NCI-H2107 treated with DMSO at 0.1 percent for 48 hours (cell line): ENCODE measurements at regions not wholly inside any gene's neighbourhood (a gene's known extent, or its start where the extent isn't known, plus 50 kb on each side); places are given as distances from the start of the nearest gene placed in this dataset.
"Not testable (repeated sequence)": the region's sequence is repeated elsewhere in the genome, so short reads cannot be mapped to it uniquely, and the experiment has no call there.

Source experiments
- DNase-seq: peaks from one replicate; lab custom pipeline; 2025; ENCODE audit not compliant: unreplicated experiment; lab: John Stamatoyannopoulos, UW

DNA sequence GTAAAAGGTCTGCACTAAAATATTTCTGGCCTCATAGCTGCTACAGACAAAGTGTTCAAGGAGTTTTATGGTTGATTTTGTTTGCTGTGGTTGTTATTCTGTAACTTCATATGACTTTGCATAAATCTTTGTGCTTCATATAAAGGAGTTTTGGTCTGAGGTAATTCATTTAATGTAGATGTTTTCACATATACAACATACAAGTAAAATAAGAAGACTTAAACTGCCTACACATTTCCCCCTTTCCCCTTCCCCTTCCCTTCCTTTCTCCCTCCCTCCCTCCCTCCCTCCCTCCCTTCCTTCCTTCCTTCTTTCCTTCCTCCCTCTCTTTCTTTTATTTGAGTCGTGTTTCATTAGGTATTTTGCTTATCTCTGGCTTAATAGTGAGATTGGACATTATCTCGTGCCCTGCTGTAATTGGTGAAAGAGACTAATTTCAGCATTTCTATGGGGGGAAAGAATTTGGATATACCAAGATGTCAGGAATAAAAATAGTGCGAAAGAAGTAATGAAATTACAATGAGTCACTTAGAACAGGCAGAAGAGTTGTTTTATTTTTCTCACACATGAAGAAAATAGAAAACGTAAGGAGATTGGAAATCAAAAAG lies 144.9 kb upstream of the MAD2L1 start:
- no peak for DNase-seq

DNA sequence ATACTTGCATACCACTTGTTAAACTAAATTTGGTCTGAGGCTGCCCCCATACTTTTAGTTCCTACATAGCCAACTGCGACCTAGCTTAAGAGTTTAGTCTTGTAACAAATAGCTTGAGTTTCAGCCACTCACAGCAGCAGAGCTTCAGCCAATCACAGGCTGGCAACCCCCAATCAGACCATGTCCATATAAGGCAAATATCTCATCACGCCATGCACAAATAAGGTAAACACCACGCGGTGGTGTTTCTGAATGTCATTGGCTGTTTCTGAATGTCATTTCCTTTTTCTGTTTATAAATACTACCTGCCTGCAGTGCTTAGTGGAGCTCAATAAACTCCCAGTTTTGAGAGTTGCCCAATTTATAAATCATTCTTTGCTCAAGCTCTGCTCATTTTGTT lies 143.1 kb upstream of the MAD2L1 start:
- no peak for DNase-seq

DNA sequence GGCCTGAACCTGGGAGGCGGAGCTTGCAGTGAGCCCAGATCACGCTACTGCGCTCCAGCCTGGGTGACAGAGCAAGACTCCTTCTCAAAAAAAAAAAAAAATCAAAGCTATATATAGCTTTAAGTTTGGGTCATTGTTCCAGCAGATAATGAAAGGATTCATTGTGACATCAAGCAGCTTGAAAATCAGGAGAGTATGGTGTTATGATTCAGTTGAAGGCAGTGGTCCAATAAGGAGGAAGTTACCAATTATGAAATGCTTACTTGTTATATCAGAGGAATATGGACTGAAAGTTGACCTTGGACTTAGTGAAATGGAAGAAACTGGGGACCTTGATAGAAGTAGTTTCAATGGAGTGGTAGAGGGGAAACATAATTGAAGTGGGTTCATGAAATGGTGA lies 140.4 kb upstream of the MAD2L1 start:
- no peak for DNase-seq

DNA sequence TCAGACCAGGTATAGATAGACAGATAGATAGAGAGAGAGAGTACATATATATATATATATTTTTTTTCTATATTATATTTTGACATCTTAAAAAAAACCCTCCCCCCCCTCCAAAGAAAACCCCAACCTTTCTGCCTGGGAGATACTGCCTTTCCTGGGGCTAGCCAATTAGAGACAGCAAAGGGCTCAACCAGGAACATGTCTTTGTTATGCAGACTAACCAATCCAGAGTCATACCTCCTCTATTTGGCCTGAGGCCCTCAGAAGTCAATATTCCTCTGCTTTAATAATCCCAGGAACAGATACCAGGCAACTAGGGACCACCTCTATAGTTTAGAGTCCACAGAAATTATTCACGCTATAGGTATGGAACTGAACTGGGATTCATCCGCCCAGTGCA lies 135.6 kb upstream of the MAD2L1 start:
- DNase-seq: no peak

DNA sequence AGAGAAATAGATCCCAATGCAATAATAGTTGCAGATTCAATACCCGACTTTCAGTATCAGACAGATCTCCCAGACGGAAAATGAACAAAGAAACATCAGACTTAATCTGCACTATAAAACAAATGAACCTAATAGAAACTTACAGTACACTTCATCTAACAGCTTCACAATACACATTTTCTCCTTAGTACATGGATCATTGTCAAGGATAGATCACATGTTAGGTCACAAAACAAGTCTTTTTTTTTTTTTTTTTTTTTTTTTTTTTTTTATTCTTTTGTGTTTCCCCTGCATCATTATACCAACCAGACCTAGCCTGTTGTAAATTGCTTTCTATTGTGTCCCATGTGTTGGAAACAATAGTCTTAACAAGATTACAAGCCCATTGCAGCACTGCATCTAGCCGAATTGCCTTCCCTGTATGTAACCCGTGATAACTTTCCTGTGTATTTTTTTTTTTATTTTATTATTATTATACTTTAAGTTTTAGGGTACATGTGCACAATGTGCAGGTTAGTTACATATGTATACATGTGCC lies 134.0 kb upstream of the MAD2L1 start:
- not testable (repeated sequence) for DNase-seq

DNA sequence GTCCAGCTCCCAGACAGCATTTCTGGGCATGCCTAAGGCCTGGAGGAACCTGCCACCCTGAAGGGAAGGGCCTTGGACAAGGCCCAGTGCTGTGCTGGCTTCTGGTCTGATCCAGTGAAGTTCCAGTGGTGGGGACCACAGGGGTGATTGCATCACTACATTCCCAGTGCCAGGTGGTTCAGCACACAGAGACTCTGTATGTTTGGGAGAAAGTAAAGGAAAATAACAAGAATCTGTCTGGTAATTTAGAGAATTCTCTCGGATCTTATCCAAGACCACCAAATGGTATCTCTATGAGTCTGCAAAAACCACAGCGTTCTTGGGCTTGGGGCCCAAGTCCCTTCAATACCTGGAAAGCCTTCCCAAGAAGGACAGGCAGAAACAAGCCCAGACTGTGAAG lies 131.8 kb upstream of the MAD2L1 start:
- DNase-seq: no peak

DNA sequence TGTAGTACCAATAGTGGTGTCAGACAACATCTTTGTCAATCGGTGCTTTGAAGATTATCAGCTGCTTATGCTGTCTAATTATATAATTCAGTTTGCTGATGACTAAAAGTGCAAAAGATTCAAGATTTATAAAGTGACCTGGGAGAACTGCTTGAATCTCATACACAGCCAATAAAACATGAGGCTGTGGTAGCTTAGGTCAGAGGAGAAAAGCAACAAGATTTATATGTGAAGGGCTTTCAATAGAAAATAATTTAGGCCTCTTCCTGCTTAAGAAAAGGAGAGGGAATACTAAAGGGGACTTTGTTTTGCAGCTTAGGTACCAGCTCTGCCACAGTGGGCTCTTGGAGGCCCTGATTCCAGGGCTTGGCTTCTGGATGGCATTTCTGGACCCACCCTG lies 111.0 kb upstream of the MAD2L1 start:
- DNase-seq: no peak

DNA sequence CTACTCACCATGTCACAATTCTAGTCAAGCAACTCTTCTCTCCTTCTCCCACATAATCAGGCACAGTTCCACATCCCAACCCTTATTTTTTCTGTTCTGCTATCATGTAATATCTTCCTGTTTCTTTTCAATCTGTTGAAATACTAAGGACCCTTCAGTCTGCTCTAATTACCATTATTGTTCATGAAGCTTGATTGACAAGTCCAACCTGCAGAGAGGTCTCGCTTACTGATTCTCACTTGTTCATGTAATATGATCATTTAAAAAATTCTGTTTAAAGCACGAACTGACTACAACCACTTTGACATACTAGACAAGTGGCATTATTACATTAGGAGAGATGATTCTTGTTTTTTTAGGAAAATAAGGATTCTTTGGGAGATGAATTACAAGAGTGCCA lies 108.6 kb upstream of the MAD2L1 start:
- no peak for DNase-seq

DNA sequence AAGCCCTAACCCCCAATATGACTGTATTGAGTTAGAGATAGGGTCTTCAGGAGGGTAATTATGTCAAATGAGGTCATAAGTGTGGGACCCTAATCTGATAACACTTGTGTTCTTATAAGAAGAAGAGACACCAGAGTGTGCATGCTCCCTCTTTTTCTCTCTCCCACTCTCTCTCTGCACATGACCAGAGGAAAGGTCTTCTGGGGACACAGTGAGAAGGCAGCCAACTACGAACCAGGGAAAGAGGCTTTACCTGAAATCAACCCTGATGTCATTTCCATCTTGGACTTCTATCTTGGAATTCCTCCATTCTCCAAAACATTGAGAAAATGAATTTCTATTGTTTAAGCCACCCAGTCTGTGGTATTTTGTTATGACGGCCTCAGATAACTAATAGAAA lies 97.2 kb upstream of the MAD2L1 start:
- DNase-seq: no peak

DNA sequence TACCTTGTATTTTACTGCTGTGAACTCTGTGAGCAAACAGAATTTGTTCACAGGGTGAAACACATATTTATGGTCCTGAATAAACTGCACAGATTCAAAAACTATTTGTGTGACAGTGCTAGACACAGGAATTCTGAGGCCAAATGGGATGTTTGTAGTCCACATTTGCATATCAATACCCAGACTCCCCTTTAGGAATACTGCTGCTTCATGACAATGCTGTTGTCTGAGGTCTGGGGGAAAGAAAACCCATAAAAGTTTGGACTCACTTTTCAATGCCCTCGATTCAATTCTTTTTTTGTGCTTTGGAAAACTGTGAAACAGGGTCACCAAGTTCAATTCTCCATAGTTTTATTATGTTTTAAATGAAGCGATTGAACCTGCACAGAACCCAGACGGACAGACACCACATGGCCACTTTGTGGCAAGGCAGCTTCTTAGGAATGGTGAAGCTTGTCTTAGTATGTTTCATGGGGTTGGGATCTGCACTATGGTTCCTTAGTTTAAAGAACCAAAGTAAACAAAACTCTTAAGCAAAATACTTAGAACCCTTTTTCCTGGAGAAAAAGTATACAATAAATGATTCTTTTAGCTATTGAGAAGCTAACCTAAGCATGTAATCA lies 92.3 kb upstream of the MAD2L1 start:
- no peak for DNase-seq

DNA sequence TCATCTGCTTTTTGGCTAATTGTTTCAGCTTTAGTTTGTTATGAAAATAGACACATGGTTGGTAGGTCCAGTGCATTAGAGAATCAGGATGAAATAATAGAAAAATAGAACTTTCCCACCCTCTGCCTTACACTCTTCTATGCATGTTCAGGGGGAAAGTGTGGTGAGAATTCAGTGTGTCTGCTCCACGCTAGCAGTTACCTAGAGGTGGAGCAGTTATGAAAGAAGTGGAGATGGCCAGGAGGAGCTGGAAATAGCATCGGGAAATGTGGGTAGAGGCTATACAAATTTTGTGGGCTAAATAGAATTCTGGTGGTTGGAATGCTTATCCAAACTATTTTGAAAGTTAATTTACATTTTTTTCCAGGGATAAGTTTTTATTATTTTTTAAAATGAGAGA lies 91.4 kb upstream of the MAD2L1 start:
- DNase-seq: no peak

DNA sequence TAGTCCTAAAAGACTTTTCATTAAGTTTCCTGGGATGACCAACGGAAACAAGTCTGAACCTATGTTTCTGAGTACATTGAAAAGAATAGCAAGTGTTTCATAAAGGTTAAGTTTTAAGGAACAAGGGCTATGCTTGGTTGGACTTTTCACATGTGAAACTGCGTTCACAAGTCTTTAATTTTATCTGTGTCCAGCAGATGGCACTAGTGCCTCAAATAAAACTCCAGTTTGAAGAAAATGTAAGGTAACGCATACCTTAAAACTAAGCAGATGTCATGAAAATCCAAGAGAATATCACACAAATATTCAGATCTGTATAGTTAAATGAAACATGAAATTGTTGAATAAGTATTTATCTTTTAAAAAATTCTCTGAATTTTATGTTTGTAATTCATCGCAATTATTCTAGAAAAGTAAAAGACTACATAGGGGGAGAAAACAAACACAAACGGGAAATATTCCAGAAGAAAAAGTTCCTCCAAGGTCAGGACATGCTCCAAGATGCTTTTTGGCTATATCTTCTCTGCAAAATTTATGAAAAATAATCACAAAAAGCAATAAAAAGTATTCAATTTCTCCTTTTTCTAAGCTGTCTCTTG lies 89.6 kb upstream of the MAD2L1 start:
- DNase-seq: no peak

DNA sequence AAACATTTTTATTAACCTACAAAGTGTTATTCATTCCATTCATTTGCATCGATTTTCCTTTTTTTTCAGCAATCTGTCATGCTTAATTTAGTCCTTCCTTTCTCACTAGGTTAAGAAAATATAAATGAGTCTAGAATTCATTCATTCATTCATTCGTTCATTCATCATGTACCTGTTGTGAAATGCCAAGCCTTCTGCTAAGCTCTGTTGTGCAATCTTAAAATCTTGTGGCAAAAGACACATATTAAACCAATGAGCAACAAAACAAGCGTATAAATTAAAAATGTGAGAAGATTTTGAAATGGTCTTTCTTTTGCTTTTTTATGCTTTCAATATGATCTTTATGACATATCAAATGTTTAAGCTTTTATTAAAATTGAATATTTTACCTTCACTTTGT lies 88.6 kb upstream of the MAD2L1 start:
- no peak for DNase-seq

DNA sequence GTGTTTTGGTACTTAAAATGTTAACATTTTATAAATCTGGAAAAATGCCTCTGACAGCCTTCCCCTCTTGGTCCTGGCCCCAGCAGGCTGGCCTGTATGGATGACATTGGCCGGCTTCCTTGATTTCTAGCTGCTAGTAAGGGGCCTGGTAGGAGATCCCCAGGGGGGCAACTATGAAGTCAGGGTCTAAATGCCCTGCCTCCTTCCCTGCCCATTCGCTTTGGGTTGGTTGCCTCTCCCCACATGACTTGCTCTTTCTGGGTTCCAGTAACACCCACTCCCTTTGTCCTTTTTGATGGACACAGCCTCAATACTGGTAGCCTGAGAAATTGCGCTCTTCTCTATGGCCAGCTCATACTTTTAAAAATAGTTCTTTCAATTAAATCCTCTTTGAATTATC lies 78.0 kb upstream of the MAD2L1 start:
- DNase-seq: no peak

DNA sequence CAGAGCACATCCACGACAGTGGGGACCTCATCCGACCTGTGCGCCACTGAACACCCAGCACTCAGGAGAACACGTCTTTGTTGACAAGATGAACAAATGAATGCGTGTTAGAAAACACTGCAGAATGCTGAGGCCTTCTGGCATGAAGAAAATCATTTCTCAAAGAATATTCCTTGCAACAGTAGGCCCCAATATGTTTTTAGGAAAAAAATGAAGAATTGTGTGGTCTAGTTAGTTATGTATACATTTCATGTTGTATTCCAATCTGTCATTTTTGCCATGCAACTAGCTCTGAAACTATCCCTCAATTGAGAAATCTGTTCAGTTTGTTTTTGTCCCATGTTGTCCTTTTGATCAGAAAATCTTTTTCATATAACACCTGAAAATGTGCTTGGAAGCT lies 77.4 kb upstream of the MAD2L1 start:
- DNase-seq: no peak

DNA sequence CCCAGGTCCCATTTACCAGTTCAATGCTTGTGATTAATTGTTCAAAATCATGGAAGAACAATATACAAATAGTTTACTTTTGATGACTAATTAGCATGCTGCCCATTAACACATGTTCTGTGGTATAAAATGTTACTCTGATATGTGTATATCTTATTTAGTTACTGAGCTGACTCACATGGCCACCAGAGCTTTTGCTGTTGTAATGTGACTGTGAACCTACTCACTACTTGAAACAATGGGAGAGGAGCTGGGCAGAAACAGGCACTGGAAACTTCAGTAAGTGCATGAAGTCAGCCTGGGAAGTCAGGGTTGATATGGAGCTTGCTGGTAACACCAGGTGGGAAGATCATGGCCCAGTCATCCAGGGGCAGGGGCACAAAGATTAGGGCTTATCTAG lies 72.7 kb upstream of the MAD2L1 start:
- DNase-seq: no peak

DNA sequence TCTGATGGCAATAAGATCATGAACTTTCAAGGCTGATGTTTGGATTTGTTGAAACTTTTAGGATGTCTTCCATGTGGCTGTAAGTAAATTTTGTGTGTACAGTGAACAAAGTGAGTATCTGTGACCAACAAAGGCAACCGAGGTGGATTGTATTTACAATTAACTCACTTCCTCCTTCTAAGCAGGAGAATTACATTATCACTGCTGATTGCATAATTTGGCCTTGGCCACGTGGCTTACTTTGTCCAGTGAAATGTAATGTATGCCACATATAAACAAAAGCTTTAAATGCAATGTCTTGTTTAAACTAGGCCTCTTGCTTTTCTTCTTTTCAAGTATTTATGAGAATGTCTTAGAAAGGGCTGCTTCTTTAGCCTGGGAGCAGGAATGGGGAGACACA lies 66.3 kb upstream of the MAD2L1 start:
- DNase-seq: no peak

DNA sequence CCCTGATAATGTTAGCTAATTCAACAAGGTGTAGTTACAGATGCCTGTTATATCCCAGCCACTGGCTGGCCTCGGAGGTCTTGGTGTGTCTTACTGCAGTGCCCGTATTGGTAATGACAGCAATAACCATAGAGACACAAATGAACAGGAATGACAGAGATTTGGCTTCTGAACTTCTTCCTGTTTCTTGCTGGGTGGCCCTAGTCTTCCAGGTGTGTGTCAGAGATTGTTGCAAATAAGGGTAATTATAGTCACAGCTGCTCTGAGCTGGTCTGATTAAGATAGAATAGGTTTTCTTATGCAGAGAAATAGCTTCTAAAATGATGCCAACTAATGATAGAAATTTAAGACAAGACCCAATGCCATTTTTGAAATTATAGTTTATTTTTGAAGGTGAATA lies 64.1 kb upstream of the MAD2L1 start:
- DNase-seq: no peak
